OCI-LY3 (cell line): ENCODE measurements at regions not wholly inside any gene's neighbourhood (a gene's known extent, or its start where the extent isn't known, plus 50 kb on each side); places are given as distances from the start of the nearest gene placed in this dataset.

Experiments
- H2AFZ ChIP-seq: fragments of 200-600, 300-600 bp; shearing (Covaris generic); 2 replicates; pipeline ENCODE4 v1.6.0; 2014; ENCODE audit warnings: antibody characterized with exemption, low read depth, low read length
- H3K27ac ChIP-seq: fragments of 200-600, 300-600 bp; sonication (generic); 2 replicates; pipeline ENCODE4 v1.5.1; 2014; ENCODE audit warnings: mild to moderate bottlenecking, low read length, moderate library complexity, mixed read lengths
- H3K27me3 ChIP-seq: fragments of 200-600, 300-600 bp; sonication (generic); 2 replicates; pipeline ENCODE4 v1.6.1; 2014; ENCODE audit warnings: low read depth, low read length, mixed read lengths
- H3K36me3 ChIP-seq: fragments of 200-600, 300-600 bp; sonication (generic); replicated peaks from 2 replicates; pipeline ENCODE3; 2014; ENCODE audit warnings: low read depth, low read length, mixed read lengths
- H3K4me1 ChIP-seq: fragments of 300-600, 200-600 bp; sonication (generic); 2 replicates; pipeline ENCODE4 v1.6.1; 2014; ENCODE audit warnings: low read length, mixed read lengths
- H3K4me2 ChIP-seq: fragments of 200-600, 300-600 bp; sonication (generic); 2 replicates; pipeline ENCODE4 v1.6.1; 2014; ENCODE audit warnings: low read length, mixed read lengths
- H3K4me3 ChIP-seq: fragments of 300-600, 200-600 bp; sonication (generic); 2 replicates; pipeline ENCODE4 v1.5.1; 2014; ENCODE audit warnings: antibody characterized with exemption, mild to moderate bottlenecking, low read length, moderate library complexity
- H3K79me2 ChIP-seq: fragments of 300-600, 200-600 bp; shearing (Covaris generic); 2 replicates; pipeline ENCODE4 v1.6.1; 2014; ENCODE audit warnings: mild to moderate bottlenecking, low read length, mixed read lengths
- H3K9ac ChIP-seq: fragments of 300-600, 200-600 bp; shearing (Covaris generic); 2 replicates; pipeline ENCODE4 v1.6.0; 2014; ENCODE audit warnings: mild to moderate bottlenecking, low read length, moderate library complexity
- H3K9me3 ChIP-seq: fragments of 200-600, 300-600 bp; shearing (Covaris generic); 2 replicates; pipeline ENCODE4 v1.6.1; 2014; ENCODE audit warnings: low read length, mixed read lengths; ENCODE audit not compliant: insufficient read depth
- H4K20me1 ChIP-seq: fragments of 200-600, 300-600 bp; sonication (generic); 2 replicates; pipeline ENCODE4 v1.6.1; 2016; ENCODE audit warnings: low read length, mixed read lengths; ENCODE audit not compliant: insufficient read depth
- CTCF ChIP-seq: fragments of 200-600, 300-600 bp; sonication (generic); IDR thresholded peaks from 2 replicates; pipeline ENCODE4 v1.5.1; 2014; ENCODE audit warnings: antibody characterized with exemption, low read length, low read depth
- EZH2phosphoT487 ChIP-seq: fragments of 200-600 bp; shearing (Covaris generic); IDR thresholded peaks from 2 replicates; pipeline ENCODE4 v1.6.1; 2018; ENCODE audit warnings: antibody characterized with exemption, mixed run types, low read depth

GRCh38 chr4:82260632-82261031, 113.2 kb downstream of the HNRNPD start:
- H3K27ac ChIP-seq = no peak overlapping the region
- H3K79me2 ChIP-seq = no peaks in the 10 kb centered on the region
- H3K9ac ChIP-seq = no peak overlapping the region
- no peaks in the 10 kb centered on the region for H3K27me3 ChIP-seq
- H3K4me2 ChIP-seq = peak overlapping the region; percentile 20; the same call in 1 of the 2 replicates
- H3K4me3 ChIP-seq = no peak overlapping the region
- H3K36me3 ChIP-seq = no peaks in the 10 kb centered on the region
- no peak overlapping the region for H2AFZ ChIP-seq
- TF ChIP-seq EZH2phosphoT487 (no peak), CTCF (no peak)
- peaks cover 6% of the 10 kb centered on the region; the same call in 1 of the 2 replicates for H3K9me3 ChIP-seq
- peaks cover 30% of the 10 kb centered on the region for H3K4me1 ChIP-seq
- H4K20me1 ChIP-seq = no peaks in the 10 kb centered on the region

- H3K4me2 ChIP-seq = 0 out of 2 replicates have a peak overlapping the region, but pooled peaks have one; percentile 17
- TF ChIP-seq EZH2phosphoT487 (no peak), CTCF (no peak)
- no peak overlapping the region for H3K4me3 ChIP-seq
- H3K27me3 ChIP-seq = no peaks in the 10 kb centered on the region
- no peak overlapping the region for H3K9ac ChIP-seq
- H3K27ac ChIP-seq = 0 out of 2 replicates have a peak overlapping the region, but pooled peaks have one; percentile 6
- H2AFZ ChIP-seq = no peak overlapping the region
- no peaks in the 10 kb centered on the region for H3K36me3 ChIP-seq
- H4K20me1 ChIP-seq = no peaks in the 10 kb centered on the region
- no peaks in the 10 kb centered on the region for H3K79me2 ChIP-seq
- H3K9me3 ChIP-seq = peaks cover 6% of the 10 kb centered on the region; the same call in 1 of the 2 replicates
- peaks cover 30% of the 10 kb centered on the region for H3K4me1 ChIP-seq
These were observed 117.1 kb downstream of the HNRNPD start for GRCh38 chr4:82256718-82257117.

GRCh38 chr4:82255657-82256056, 118.1 kb downstream of the HNRNPD start:
- Histone ChIP-seq H3K4me1 (peaks cover 23% of the 10 kb centered on the region), H3K9me3 (peaks cover 5% of the 10 kb centered on the region; the same call in 1 of the 2 replicates), H3K4me3 (no peak overlapping the region), H3K4me2 (no peak overlapping the region), H3K9ac (no peak overlapping the region), H3K27ac (no peak overlapping the region), H2AFZ (no peak overlapping the region), H3K27me3 (no peaks in the 10 kb centered on the region), H3K36me3 (no peaks in the 10 kb centered on the region), H3K79me2 (no peaks in the 10 kb centered on the region), H4K20me1 (no peaks in the 10 kb centered on the region)
- TF ChIP-seq CTCF (no peak), EZH2phosphoT487 (no peak)

GRCh38 chr4:82248903-82249632, 124.7 kb downstream of the HNRNPD start:
- Histone ChIP-seq H3K36me3 (no peaks in the 10 kb centered on the region), H3K4me3 (no peak overlapping the region), H3K9me3 (no peaks in the 10 kb centered on the region), H3K9ac (no peak overlapping the region), H3K27me3 (0 out of 2 replicates have a peak, but pooled peaks cover 7% of the 10 kb centered on the region), H4K20me1 (no peaks in the 10 kb centered on the region), H3K4me1 (peaks cover 7% of the 10 kb centered on the region), H3K4me2 (no peak overlapping the region), H3K79me2 (no peaks in the 10 kb centered on the region), H2AFZ (no peak overlapping the region), H3K27ac (no peak overlapping the region)
- TF ChIP-seq EZH2phosphoT487 (no peak), CTCF (peak; percentile 29)
